GM18909 (cell line): ENCODE measurements at regions not wholly inside any gene's neighbourhood (a gene's known extent, or its start where the extent isn't known, plus 50 kb on each side); places are given as distances from the start of the nearest gene placed in this dataset.
A peak's percentile ranks its signal among the peaks of the same experiment; 100 is the strongest.

Source experiments
- ATAC-seq: cut with Tn5 transposase; IDR thresholded peaks from one replicate; pipeline ENCODE4 v1.9.1; 2021; ENCODE audit warnings: mild to moderate bottlenecking; ENCODE audit not compliant: unreplicated experiment, poor library complexity

DNA sequence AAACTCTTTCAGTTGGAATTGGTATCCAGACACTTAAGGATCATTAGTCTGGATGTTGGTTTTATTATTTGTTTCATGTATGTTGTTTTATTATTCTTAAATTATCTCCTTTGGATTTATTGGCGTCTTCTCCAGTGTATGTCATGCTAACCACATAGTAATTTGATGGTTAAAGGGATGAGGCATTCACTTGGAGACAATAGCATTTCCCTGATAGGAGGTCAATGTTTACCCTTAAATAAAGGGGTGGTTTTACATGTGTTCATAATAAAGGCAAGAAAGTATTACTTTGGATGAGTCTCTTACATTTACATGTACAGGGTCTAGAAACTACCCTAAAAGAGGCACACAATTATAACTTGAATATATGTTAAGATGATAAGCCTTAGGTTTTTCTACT, 51.2 kb upstream of the RNF144B start:
- ATAC-seq, result no peak

DNA sequence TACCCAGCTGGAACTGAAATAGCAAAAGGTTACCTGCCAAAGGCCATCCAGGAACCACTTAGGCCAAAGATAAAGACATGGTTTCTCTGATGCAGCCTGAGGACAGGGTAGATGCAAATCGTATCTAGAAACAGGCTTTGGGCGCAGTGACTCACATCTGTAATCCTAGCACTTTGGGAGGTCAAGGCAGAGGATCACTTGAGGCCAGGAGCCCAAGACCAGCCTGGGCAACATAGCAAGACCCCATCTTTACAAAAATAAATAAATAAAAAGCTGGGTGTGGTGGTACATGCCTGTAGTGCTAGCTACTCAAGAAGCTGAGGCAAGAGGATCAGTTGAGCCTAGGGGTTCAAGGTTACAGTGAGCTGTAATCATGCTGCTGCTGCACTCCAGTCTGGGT, 52.9 kb upstream of the RNF144B start:
- ATAC-seq, result no peak

DNA sequence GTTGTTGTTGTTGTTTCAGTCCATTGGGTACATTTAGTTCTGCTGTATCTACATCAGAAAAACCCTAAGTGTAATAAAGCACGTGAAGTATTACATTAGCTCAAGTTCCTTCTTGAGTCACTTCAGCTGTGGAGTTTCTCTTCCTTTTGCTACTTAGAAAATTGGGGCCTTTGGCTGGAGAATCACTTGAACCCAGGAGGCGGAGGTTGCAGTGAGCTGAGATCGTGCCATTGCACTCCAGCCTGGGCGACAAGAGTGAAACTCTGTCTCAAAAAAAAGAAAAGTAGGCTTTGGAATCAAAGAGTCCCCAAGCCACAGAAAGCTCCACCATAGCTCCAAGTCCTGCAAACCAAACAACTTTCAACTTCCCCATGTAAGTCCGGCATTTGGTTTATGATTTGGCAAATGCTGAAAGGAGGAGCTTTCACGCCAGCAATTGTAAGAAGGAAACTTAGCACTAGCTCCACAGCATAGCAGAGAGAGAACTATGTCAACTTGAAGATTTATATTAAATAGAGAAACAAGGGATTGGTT, 56.5 kb upstream of the RNF144B start:
- ATAC-seq, result peak; percentile 55

DNA sequence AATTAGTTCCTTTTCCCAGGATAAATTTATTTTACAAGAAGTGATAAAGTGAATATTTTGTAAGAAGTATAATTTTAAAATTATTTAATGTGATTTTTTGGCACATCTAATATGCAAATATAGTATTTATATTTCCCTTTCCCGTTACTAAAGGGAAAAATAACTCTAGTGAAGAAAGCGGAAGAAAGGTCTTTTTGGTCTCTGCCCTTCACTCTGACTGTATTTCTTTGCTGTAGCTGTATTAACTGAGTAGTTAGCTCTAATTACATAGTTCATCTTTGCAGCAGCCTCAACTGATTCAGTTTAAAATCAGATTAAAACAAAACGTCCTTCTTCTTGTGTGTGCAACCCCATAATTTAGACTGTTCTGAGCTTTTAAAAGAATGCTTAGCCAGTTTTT, 57.4 kb upstream of the RNF144B start:
- ATAC-seq, result no peak

DNA sequence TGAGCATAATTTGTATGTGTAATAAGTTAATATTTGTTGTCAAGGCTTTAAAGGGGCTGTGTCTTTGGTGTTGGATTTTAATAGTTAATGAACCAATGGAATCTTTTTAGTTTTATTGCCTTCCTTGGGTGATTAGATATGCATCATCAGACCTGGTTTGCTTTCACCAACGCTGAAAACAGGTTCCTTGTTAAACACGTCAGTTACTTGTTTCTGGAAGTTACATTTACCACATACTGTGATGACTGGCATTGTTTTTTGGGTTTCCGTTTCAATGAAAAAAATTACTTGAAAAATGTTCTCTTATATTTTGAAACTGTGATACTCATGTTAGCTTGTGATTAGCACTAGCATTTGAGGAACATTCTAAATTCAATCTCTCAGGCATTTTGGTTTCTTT, 58.6 kb upstream of the RNF144B start:
- ATAC-seq, result no peak

DNA sequence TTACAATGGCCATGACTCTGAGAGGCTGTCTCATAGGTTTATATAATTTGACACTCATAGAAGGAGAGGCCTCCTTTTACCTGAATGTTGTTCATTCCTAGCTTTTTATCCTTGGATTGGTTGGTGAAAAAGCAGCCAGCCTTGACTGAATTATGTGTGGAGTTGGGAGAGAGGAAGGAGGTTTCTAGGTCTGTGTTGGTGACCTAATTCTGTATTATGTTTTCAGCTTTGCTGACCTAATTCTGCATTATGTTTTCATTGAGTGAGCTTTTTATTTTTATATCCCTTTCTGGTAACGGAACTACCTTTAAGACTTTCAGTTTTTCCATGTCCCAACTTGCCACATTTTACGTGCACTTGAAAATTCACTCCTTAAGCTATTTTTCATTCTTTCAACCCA, 59.1 kb upstream of the RNF144B start:
- no peak for ATAC-seq

DNA sequence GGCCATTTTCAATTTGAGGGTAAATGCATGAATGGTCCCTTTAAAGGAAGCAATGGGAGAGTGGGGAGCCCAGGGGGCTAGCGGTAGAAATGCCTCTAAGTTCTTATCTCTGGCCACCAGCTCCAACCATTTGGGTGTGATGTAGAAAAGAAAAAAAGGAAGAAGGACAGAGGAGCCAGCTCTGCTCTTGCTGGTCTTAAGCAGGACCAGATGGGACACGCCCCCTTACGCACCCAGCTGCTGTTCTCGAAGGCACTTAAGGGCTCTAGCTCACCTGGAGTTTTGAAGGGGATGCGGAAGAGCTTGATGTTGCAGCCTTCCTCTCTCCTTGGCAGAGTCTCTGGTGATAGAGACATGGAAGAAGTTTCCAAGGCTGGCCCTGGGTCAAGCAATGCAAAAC, 59.5 kb upstream of the RNF144B start:
- ATAC-seq, result no peak

DNA sequence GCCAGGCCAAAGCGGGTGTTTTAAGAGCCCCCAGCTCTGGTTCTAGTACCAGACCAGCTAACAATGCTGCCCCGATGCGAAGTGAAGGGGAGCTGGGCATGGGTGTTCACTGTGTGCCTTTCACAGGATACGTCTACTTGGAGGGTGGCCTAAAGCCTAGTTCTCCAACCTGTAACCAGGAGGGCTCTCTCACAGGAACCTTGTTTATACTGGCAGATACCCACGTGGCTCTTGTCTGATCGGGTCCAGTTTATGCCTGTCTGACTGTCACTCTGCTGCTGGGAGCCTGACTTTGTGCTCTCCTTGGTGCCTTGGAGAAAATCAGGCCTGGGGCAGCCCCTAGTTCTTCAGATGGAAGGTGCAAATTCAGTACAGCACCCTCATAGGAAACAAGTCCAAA, 60.2 kb upstream of the RNF144B start:
- no peak for ATAC-seq

DNA sequence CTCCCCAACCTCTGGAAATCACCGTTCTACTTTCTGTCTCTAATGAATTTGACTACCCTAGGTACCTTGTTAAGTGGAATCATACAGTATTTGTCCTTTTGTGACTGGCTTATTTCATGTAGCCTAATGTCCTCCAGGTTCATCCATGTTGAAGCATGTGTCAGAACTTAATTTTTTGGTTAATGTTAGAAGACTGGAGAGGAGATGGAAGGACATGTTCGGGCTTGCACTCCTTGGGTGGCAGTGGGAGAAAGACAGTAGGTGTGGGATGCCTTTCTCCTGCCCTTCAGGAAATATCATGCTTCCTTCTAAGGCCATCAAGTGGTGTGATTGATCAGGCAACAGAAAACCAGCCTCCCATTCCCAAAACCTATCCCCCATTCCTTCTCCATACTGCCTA, 61.1 kb upstream of the RNF144B start:
- no peak for ATAC-seq

DNA sequence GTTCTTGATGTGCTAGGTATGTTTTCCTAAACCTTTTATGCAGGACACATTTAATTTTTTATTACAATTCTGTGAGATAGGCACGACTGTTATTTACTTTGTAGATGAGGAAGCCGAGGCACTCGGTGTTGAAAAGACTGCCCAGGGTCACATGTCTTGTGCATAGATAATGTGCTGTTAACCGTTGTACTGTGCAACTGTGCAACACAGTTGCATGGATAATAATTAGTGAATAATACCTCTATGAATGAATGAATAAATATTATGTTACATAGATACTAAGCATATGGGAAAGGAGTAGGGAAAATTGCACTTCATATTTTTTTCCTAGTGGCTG, 60.3 kb upstream of the DEK start:
- ATAC-seq, result no peak

DNA sequence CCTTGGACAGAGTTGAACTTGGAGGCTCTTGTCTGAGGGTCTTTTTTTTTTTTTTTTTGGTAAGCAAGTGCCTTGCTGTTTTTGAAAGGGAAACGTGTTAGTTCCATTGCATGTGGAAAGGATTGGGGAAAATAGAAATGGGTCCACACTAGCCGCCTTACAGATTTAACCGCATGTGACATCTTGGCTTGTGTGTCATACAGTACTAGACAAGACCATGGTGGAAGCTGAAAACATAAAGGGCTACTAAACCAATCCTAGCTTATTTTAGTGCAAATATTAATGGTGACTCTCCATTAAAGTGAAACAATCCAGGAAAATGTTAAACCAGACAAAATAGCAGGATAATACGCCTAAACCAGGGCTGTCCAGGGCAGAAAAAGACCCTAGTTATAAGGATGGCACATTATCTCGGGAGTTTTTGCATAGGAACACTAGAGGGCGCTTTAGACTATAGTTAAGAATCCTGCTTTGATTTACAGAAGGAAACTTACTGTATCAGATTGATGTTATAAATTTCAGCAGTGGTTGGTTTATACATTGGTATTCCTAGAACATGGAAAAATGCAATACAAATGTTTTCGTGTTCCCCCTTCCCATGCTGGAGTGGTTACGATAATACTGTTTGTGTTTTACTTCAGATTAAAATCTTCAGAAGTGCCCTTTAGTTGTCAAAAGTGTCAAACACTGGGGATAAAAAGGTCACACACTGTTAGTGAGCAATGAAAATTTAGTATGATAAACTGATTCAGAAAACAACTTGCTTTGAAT, 59.8 kb upstream of the DEK start:
- peak; percentile 72 for ATAC-seq

DNA sequence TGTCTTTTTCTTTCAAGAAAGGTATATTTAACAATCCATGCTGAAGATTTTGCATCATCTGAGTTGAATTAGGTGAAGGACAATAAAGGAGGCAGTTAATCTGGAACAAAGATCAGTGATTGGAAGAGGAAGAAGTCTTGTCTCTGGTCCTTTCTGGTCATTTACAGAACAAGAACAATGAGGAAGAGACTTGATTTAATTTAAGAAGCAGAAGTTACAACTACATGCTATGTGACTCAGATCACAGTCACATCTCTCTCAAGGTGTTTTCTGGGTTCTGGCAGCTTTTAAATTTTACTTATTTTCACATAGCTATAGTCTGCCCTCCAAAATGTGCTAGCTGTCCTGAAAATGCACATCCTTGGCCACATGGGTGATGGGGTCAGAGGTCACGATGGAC, 53.5 kb upstream of the DEK start:
- no peak for ATAC-seq

DNA sequence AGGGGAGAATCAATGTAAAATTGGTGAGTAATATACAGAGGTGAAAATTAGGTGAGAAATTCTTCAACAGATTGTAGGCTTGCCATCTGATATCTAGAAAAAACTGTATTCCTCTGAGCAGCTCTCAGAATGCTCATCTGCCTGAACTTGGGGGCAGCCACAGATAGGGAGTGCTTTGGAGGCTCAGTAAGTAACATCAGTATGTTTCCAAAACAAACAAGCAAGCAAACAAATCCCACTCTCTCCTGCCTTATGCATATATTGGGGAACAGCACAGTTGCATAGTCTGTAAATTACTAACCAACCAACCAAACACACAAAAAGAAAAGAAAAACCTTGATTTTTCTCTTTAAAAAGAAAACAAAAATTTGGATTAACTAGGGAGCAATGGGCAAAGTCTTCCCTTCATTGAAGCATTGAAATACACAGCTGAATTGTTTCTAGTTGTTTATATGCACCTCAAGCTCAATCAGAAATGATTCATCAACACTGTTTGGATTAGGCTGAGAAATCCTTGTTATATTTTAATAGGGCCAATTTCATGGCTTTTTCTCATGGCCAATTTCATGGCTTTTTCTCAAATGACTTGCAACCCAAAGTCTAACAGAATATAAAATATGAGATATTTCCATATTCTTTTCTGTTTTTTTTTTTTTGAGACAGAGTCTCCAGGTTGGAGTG, 50.1 kb upstream of the DEK start:
- ATAC-seq, result no peak
